ENCODE measurements at regions not wholly inside any gene's neighbourhood (a gene's known extent, or its start where the extent isn't known, plus 50 kb on each side); places are given as distances from the start of the nearest gene placed in this dataset.
"Not testable (repeated sequence)": the region's sequence is repeated elsewhere in the genome, so short reads cannot be mapped to it uniquely, and the experiment has no call there.

DNA sequence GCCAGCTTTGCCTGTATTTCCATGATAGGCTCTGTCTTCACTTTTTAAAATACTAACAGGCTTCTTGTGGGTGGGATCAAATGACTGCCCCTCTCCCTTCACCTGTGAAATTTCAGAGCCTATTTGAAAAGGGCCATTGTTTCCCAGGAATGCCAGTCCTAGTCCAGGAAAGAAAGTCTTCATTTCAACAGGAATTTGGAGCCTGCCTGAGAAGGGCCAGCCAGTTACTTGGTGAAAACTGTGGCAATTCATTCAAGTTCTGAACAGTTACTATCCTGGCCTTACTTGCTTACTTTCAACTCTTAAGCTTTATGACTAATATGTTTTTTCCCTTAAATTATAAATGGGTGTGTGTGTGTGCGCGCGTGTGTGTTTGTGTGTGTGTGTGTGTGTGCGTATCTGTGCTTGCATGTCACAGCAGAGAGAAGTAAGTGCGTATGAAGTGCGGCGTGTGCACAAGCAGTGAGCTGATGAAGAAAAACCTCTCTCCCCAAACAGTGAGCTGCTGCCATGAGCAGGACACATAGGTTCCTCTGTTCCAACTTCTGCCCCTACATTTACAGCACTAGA, 67.5 kb upstream of the RNPC3 start:
- intact Hi-C loops (cut with DNase I) = no loop called here
- no peak for DNase-seq (ENCODE audit: low spot score in 2 of 2)
- Histone ChIP-seq H3K27me3 (no peaks in the 10 kb centered on the region), H3K9me3 (no peaks in the 10 kb centered on the region), H3K36me3 (no peaks in the 10 kb centered on the region), H3K4me1 (no peaks in the 10 kb centered on the region), H3K27ac (no peak overlapping the region), H3K4me3 (no peak overlapping the region)
- TF ChIP-seq, protein P1, sequence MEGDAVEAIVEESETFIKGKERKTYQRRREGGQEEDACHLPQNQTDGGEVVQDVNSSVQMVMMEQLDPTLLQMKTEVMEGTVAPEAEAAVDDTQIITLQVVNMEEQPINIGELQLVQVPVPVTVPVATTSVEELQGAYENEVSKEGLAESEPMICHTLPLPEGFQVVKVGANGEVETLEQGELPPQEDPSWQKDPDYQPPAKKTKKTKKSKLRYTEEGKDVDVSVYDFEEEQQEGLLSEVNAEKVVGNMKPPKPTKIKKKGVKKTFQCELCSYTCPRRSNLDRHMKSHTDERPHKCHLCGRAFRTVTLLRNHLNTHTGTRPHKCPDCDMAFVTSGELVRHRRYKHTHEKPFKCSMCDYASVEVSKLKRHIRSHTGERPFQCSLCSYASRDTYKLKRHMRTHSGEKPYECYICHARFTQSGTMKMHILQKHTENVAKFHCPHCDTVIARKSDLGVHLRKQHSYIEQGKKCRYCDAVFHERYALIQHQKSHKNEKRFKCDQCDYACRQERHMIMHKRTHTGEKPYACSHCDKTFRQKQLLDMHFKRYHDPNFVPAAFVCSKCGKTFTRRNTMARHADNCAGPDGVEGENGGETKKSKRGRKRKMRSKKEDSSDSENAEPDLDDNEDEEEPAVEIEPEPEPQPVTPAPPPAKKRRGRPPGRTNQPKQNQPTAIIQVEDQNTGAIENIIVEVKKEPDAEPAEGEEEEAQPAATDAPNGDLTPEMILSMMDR (IDR thresholded peaks at IDR 0.05) = no peak

DNA sequence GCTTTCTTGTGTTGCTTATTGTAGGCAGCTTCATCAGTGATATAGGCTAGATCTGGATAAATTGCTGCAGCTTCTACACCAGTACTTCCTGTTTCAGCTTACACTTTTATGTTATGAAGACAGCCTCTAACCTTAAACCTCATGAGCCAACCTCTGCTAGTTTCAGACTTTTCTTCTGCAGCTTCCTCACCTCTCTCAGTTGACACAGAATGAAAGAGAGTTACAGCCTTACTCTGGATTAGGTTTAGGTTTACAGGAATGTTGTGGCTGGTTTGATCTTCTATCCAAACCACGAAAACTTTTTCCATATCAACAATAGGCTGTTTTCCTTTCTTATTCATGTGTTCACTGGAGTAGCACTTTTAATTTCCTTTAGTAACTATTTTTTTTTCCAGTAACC, 76.9 kb upstream of the RNPC3 start:
- no peak overlapping the region for H3K4me3 ChIP-seq
- DNase-seq (ENCODE audit: low spot score in 2 of 2) = no peak
- H3K36me3 ChIP-seq = no peaks in the 10 kb centered on the region
- TF ChIP-seq, protein P1 (IDR thresholded peaks at IDR 0.05) = no peak
- intact Hi-C loops (cut with DNase I) = no loop called here
- no peak overlapping the region for H3K27ac ChIP-seq
- H3K4me1 ChIP-seq = no peaks in the 10 kb centered on the region
- H3K9me3 ChIP-seq = no peaks in the 10 kb centered on the region
- H3K27me3 ChIP-seq = no peaks in the 10 kb centered on the region

DNA sequence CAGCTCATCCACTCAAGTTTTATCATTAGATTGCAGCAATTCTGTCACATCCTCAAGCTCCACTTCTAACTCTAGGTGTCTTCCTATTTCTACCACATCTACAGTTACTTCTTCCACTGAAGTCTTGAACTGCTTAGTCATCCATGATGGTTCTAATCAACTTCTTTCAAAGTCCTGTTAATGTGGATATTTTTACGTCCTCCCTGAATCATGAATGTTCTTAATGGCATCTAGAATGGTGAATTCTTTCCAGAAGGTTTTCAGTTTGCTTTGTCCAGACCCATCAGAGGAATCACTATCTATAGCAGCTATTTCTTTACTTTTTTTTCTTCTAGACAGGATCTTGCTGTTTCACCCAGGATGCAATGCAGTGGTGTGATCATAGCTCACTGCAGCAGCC, 78.0 kb upstream of the RNPC3 start:
- TF ChIP-seq, protein P1 (IDR thresholded peaks at IDR 0.05) = no peak
- Histone ChIP-seq H3K36me3 (no peaks in the 10 kb centered on the region), H3K27ac (no peak overlapping the region), H3K4me3 (no peak overlapping the region), H3K27me3 (no peaks in the 10 kb centered on the region), H3K9me3 (no peaks in the 10 kb centered on the region), H3K4me1 (no peaks in the 10 kb centered on the region)
- intact Hi-C loops (cut with DNase I) = no loop called here
- DNase-seq (ENCODE audit: low spot score in 2 of 2) = no peak

DNA sequence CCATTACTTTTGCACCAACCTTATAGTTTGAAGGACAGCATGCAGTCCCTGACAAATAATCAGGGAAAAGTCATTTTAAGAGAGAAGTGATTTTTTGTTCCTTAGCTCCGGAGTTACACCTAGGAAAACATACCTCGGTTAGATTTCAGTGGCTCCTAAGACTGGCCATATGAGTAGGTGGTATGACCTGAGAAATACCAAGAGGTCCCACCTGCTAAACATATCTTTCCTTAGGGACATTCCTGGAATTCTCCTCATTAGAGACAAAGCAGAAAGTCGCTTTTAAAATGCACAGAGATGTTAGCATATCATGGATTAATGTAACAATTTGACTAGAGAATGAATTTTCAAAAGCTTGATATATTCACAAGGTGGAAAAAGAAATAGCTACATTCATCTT, 84.2 kb upstream of the RNPC3 start:
- Histone ChIP-seq H3K27ac (no peak overlapping the region), H3K36me3 (no peaks in the 10 kb centered on the region), H3K27me3 (no peaks in the 10 kb centered on the region), H3K9me3 (no peaks in the 10 kb centered on the region), H3K4me3 (no peak overlapping the region), H3K4me1 (no peaks in the 10 kb centered on the region)
- TF ChIP-seq, protein P1 (IDR thresholded peaks at IDR 0.05) = no peak
- DNase-seq (ENCODE audit: low spot score in 2 of 2) = no peak
- intact Hi-C loops (cut with DNase I) = no loop called here

DNA sequence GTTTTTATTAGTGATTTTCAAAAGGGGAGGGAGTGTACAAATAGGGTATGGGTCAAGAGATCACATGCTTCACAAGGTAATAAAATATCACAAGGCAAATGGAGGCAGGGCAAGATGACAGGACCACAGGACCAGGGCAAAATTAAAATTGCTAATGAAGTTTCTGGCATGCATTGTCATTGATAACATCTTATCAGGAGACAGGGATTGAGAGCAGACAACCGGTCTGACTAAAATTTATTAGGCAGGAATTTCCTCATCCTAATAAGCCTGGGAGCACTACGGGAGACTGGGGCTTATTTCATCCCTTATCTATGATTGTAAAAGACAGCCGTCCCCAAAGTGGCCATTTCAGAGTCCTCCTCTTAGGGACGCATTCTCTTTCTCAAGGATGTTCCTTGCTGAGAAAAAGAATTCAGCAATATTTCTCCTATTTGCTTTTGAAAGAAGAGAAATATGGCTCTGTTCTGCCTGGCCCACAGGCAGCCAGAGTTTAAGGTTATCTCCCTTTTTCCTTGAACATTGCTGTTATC, 88.9 kb upstream of the RNPC3 start:
- H3K36me3 ChIP-seq; H3K9me3 ChIP-seq; H3K27me3 ChIP-seq; DNase-seq (ENCODE audit: low spot score in 2 of 2); H3K27ac ChIP-seq; intact Hi-C loops (cut with DNase I); H3K4me1 ChIP-seq; H3K4me3 ChIP-seq: not testable (repeated sequence)

DNA sequence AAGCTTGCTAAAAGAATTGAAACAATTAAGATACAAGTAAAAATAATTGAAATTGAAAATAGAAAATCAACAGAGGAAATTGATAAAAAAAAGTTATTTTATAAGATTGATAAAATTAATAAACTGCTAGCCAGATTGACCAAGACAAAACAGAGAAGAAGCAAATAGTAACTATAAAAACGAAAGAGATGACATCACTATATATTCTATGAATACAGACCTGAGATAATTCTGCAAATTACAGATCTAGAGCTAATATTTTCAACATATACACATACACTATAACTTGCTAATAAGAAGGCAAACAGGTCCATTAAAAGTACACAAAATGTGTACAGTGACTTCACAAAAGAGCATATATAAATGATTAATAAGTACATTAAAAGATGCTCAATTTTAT, 90.1 kb upstream of the RNPC3 start:
- Histone ChIP-seq H3K4me1 (no peaks in the 10 kb centered on the region), H3K27me3 (no peaks in the 10 kb centered on the region), H3K27ac (no peak overlapping the region), H3K36me3 (no peaks in the 10 kb centered on the region), H3K9me3 (no peaks in the 10 kb centered on the region), H3K4me3 (no peak overlapping the region)
- no peak for DNase-seq (ENCODE audit: low spot score in 2 of 2)
- TF ChIP-seq, protein P1 (IDR thresholded peaks at IDR 0.05) = no peak
- intact Hi-C loops (cut with DNase I) = no loop called here
